ENCODE measurements at regions not wholly inside any gene's neighbourhood (a gene's known extent, or its start where the extent isn't known, plus 50 kb on each side); places are given as distances from the start of the nearest gene placed in this dataset.

GRCh38 chr2:43011158-43011491 is 215.3 kb downstream of the ZFP36L2 start:
- H3K4me3 ChIP-seq, result no peak overlapping the region
- intact Hi-C loops (cut with DNase I), result no loop called here
- DNase-seq (ENCODE audit: low spot score in 2 of 2), result no peak
- no peaks in the 10 kb centered on the region for H3K9me3 ChIP-seq
- no peaks in the 10 kb centered on the region for H3K27me3 ChIP-seq
- TF ChIP-seq, protein P1, sequence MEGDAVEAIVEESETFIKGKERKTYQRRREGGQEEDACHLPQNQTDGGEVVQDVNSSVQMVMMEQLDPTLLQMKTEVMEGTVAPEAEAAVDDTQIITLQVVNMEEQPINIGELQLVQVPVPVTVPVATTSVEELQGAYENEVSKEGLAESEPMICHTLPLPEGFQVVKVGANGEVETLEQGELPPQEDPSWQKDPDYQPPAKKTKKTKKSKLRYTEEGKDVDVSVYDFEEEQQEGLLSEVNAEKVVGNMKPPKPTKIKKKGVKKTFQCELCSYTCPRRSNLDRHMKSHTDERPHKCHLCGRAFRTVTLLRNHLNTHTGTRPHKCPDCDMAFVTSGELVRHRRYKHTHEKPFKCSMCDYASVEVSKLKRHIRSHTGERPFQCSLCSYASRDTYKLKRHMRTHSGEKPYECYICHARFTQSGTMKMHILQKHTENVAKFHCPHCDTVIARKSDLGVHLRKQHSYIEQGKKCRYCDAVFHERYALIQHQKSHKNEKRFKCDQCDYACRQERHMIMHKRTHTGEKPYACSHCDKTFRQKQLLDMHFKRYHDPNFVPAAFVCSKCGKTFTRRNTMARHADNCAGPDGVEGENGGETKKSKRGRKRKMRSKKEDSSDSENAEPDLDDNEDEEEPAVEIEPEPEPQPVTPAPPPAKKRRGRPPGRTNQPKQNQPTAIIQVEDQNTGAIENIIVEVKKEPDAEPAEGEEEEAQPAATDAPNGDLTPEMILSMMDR (IDR thresholded peaks at IDR 0.05), result no peak
- H3K27ac ChIP-seq, result no peak overlapping the region
- H3K36me3 ChIP-seq, result no peaks in the 10 kb centered on the region
- no peaks in the 10 kb centered on the region for H3K4me1 ChIP-seq

DNA sequence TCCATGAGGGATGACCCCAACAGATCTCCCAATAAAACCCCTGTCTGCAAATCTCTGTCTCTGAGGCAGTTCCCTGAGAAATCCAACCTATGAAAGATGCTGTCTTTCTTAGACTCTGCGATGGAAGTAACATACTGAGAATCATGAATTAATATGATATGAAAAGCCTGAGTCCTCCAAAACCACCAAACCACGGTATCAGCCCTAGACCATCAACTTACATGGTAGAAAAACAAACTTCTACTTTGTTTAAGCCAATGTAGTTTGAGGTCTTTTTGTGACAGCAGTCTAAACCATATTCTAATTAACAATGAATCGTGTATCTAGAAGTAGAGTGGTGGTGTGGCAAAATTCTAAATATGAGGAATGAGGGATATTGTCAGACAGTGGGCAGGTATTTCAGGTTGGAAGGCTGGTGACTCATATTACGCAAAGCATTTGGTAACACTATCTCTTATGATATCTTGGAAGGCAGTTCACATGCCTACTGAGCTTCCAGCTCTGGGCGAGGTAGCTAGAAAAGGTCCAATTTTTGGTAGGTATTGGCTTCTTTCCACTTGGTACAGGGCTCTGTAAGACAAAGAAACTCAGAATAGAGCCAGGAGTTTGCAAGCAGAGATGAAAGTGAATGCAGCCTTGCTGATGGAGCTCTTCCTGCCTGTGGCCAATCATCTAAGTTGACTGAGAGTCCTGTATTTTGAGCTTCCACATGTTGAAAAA is 215.8 kb downstream of the ZFP36L2 start:
- TF ChIP-seq, protein P1 (IDR thresholded peaks at IDR 0.05), result no peak
- intact Hi-C loops (cut with DNase I), result no loop called here
- DNase-seq (ENCODE audit: low spot score in 2 of 2), result no peak
- Histone ChIP-seq H3K4me3 (no peak overlapping the region), H3K4me1 (no peaks in the 10 kb centered on the region), H3K36me3 (no peaks in the 10 kb centered on the region), H3K27ac (no peak overlapping the region), H3K9me3 (no peaks in the 10 kb centered on the region), H3K27me3 (no peaks in the 10 kb centered on the region)

GRCh38 chr2:43009448-43009847 is 217.0 kb downstream of the ZFP36L2 start:
- DNase-seq (ENCODE audit: low spot score in 2 of 2), result no peak
- TF ChIP-seq, protein P1 (IDR thresholded peaks at IDR 0.05), result no peak
- intact Hi-C loops (cut with DNase I), result no loop called here
- H3K27me3 ChIP-seq, result no peaks in the 10 kb centered on the region
- no peaks in the 10 kb centered on the region for H3K36me3 ChIP-seq
- no peaks in the 10 kb centered on the region for H3K4me1 ChIP-seq
- no peaks in the 10 kb centered on the region for H3K9me3 ChIP-seq
- H3K4me3 ChIP-seq, result no peak overlapping the region
- H3K27ac ChIP-seq, result no peak overlapping the region

DNA sequence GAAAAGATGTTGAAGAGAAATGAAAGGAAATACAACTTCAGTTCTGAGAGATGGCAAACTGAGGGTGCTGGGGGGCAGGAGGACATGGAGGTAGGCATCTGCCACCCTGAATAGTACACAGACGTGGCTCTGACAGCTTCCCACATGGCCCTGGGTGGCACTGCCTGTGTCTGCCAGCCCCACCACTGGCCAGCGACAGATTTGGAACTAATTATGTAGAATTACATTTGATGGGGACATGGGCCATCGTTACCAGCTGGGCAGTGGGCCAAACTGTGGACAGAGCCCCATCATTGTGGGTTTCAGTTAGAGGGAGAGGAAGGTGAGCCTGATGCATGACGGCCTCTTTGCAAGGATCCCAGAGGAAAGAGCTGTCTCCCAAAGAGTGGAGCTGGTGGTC is 216.0 kb upstream of the HAAO start:
- peak in 1 of 2 donors; percentile 43 for DNase-seq (ENCODE audit: low spot score in 2 of 2)
- no peak overlapping the region for H3K4me3 ChIP-seq
- intact Hi-C loops (cut with DNase I), result no loop called here
- no peaks in the 10 kb centered on the region for H3K36me3 ChIP-seq
- H3K27ac ChIP-seq, result no peak overlapping the region
- no peaks in the 10 kb centered on the region for H3K4me1 ChIP-seq
- H3K27me3 ChIP-seq, result no peaks in the 10 kb centered on the region
- H3K9me3 ChIP-seq, result no peaks in the 10 kb centered on the region
- TF ChIP-seq, protein P1 (IDR thresholded peaks at IDR 0.05), result no peak

DNA sequence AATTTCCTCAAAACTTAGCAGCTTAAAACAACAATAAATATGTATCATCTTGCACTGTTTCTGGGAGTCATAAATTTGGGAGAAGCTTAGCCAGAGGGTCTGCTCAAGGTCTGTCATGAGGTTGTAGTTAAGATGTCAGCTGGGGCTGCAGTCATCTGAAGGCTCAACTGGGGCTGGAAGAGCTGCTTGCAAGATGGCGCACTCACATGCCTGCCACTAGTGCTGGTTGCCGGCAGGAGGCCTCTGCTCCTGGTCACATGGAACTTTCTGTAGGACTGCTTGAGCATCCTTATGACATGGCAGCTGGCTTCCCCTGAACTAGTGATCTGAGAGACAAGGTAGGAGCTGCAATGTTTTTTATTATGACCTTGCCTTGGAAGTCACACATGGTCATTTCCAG is 215.5 kb upstream of the HAAO start:
- Histone ChIP-seq H3K4me3 (no peak overlapping the region), H3K9me3 (no peaks in the 10 kb centered on the region), H3K27ac (no peak overlapping the region), H3K4me1 (no peaks in the 10 kb centered on the region), H3K36me3 (no peaks in the 10 kb centered on the region), H3K27me3 (no peaks in the 10 kb centered on the region)
- TF ChIP-seq, protein P1 (IDR thresholded peaks at IDR 0.05), result no peak
- intact Hi-C loops (cut with DNase I), result no loop called here
- DNase-seq (ENCODE audit: low spot score in 2 of 2), result peak in 1 of 2 donors; percentile 45

Data from ascending aorta (tissue), 2 donors.